Liver (tissue), 3 donors: ENCODE measurements at regions not wholly inside any gene's neighbourhood (a gene's known extent, or its start where the extent isn't known, plus 50 kb on each side); places are given as distances from the start of the nearest gene placed in this dataset.

Source experiments
- FOXA2 ChIP-seq: IDR thresholded peaks from 2 replicates; pipeline ENCODE4 v1.6.1; 2016; ENCODE audit warnings: antibody characterized with exemption
- GABPA ChIP-seq, 2 donors: IDR thresholded peaks in 1 of 2; conservative IDR thresholded peaks in 1 of 2; 2 replicates each; pipeline ENCODE4 v1.6.1; 2016; ENCODE audit warnings: antibody characterized with exemption in 2 of 2, mild to moderate bottlenecking in 1 of 2, moderate library complexity in 1 of 2
- HNF4G ChIP-seq: IDR thresholded peaks from 2 replicates; pipeline ENCODE4 v1.6.1; 2016; ENCODE audit warnings: antibody characterized with exemption
- RAD21 ChIP-seq, 2 donors: IDR thresholded peaks; 2 replicates each; pipeline ENCODE4 v1.6.1; 2016; ENCODE audit warnings: antibody characterized with exemption in 2 of 2, mild to moderate bottlenecking in 2 of 2
- RXRA ChIP-seq, 2 donors: IDR thresholded peaks; 2 replicates each; pipeline ENCODE4 v1.6.1; 2017 to 2018; ENCODE audit warnings: antibody characterized with exemption in 2 of 2, mild to moderate bottlenecking in 1 of 2
- YY1 ChIP-seq: IDR thresholded peaks from 2 replicates; pipeline ENCODE4 v1.6.1; 2016; ENCODE audit warnings: antibody characterized with exemption, mild to moderate bottlenecking
- TF ChIP-seq, protein P1 (sequence below): IDR thresholded peaks from 2 replicates; pipeline ENCODE4 v1.6.1; 2016; ENCODE audit warnings: antibody characterized with exemption
- TF ChIP-seq, protein P2 (sequence below): fragments of 150-350 bp; IDR thresholded peaks from 2 replicates; pipeline ENCODE4 v1.5.1; 2017; ENCODE audit warnings: improper control_type of control experiment, low read depth, low read length; ENCODE audit not compliant: missing input control
- TF ChIP-seq, protein P3 (sequence below): IDR thresholded peaks from 2 replicates; pipeline ENCODE4 v1.6.1; 2016; ENCODE audit warnings: antibody characterized with exemption, mild to moderate bottlenecking
- TF ChIP-seq, protein P4 (sequence below): IDR thresholded peaks from 2 replicates; pipeline ENCODE4 v1.6.1; 2016; ENCODE audit warnings: antibody characterized with exemption
- TF ChIP-seq, protein P5 (sequence below): IDR thresholded peaks from 2 replicates; pipeline ENCODE4 v1.6.1; 2016; ENCODE audit warnings: antibody characterized with exemption
- donor health status: healthy.
- donor health status: healthy.

- TF ChIP-seq YY1 (no peak), RAD21 (IDR thresholded peaks at IDR 0.05) (no peak), GABPA (IDR thresholded peaks at IDR 0.05 in 1 of 2, conservative IDR thresholded peaks at IDR 0.05 in 1 of 2) (no peak), FOXA2 (no peak), RXRA (IDR thresholded peaks at IDR 0.05) (no peak), HNF4G (no peak)
- TF ChIP-seq, protein P1, sequence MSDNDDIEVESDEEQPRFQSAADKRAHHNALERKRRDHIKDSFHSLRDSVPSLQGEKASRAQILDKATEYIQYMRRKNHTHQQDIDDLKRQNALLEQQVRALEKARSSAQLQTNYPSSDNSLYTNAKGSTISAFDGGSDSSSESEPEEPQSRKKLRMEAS, result no peak
- TF ChIP-seq, protein P2, sequence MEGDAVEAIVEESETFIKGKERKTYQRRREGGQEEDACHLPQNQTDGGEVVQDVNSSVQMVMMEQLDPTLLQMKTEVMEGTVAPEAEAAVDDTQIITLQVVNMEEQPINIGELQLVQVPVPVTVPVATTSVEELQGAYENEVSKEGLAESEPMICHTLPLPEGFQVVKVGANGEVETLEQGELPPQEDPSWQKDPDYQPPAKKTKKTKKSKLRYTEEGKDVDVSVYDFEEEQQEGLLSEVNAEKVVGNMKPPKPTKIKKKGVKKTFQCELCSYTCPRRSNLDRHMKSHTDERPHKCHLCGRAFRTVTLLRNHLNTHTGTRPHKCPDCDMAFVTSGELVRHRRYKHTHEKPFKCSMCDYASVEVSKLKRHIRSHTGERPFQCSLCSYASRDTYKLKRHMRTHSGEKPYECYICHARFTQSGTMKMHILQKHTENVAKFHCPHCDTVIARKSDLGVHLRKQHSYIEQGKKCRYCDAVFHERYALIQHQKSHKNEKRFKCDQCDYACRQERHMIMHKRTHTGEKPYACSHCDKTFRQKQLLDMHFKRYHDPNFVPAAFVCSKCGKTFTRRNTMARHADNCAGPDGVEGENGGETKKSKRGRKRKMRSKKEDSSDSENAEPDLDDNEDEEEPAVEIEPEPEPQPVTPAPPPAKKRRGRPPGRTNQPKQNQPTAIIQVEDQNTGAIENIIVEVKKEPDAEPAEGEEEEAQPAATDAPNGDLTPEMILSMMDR, result no peak
- TF ChIP-seq, protein P3, sequence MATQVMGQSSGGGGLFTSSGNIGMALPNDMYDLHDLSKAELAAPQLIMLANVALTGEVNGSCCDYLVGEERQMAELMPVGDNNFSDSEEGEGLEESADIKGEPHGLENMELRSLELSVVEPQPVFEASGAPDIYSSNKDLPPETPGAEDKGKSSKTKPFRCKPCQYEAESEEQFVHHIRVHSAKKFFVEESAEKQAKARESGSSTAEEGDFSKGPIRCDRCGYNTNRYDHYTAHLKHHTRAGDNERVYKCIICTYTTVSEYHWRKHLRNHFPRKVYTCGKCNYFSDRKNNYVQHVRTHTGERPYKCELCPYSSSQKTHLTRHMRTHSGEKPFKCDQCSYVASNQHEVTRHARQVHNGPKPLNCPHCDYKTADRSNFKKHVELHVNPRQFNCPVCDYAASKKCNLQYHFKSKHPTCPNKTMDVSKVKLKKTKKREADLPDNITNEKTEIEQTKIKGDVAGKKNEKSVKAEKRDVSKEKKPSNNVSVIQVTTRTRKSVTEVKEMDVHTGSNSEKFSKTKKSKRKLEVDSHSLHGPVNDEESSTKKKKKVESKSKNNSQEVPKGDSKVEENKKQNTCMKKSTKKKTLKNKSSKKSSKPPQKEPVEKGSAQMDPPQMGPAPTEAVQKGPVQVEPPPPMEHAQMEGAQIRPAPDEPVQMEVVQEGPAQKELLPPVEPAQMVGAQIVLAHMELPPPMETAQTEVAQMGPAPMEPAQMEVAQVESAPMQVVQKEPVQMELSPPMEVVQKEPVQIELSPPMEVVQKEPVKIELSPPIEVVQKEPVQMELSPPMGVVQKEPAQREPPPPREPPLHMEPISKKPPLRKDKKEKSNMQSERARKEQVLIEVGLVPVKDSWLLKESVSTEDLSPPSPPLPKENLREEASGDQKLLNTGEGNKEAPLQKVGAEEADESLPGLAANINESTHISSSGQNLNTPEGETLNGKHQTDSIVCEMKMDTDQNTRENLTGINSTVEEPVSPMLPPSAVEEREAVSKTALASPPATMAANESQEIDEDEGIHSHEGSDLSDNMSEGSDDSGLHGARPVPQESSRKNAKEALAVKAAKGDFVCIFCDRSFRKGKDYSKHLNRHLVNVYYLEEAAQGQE, result no peak
- TF ChIP-seq, protein P4, sequence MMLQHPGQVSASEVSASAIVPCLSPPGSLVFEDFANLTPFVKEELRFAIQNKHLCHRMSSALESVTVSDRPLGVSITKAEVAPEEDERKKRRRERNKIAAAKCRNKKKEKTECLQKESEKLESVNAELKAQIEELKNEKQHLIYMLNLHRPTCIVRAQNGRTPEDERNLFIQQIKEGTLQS, result no peak
- TF ChIP-seq, protein P5, sequence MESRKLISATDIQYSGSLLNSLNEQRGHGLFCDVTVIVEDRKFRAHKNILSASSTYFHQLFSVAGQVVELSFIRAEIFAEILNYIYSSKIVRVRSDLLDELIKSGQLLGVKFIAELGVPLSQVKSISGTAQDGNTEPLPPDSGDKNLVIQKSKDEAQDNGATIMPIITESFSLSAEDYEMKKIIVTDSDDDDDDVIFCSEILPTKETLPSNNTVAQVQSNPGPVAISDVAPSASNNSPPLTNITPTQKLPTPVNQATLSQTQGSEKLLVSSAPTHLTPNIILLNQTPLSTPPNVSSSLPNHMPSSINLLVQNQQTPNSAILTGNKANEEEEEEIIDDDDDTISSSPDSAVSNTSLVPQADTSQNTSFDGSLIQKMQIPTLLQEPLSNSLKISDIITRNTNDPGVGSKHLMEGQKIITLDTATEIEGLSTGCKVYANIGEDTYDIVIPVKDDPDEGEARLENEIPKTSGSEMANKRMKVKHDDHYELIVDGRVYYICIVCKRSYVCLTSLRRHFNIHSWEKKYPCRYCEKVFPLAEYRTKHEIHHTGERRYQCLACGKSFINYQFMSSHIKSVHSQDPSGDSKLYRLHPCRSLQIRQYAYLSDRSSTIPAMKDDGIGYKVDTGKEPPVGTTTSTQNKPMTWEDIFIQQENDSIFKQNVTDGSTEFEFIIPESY, result no peak
These were observed 245.2 kb downstream of the MN1 start for GRCh38 chr22:27556371-27556770.
